GM12878 (cell line): ENCODE measurements at regions not wholly inside any gene's neighbourhood (a gene's known extent, or its start where the extent isn't known, plus 50 kb on each side); places are given as distances from the start of the nearest gene placed in this dataset.

ENCODE experiments used
- ATAC-seq: fragments of 200-7000 bp; cut with Tn5 transposase; 3 replicates; pipeline ENCODE4 v1.9.1; 2020; ENCODE audit warnings: mild to moderate bottlenecking, moderate library complexity
- BruUV-seq: library from RNA; stranded (reverse); fragments of 400-500 nt; replicated peaks from 2 replicates; lab custom pipeline; 2021; lab: Mats Ljungman, UMichigan
- CTCF ChIA-PET: fragments of 300-600 bp; sonication (Branson Sonifier 250); formaldehyde crosslinking; extraction: SDS; loops from one replicate; lab custom pipeline; 2021; ENCODE audit warnings: inconsistent platforms; lab: Yijun Ruan, JAX
- POLR2A ChIA-PET: fragments of 350-600 bp; formaldehyde crosslinking; extraction: SDS; loops from one replicate; lab custom pipeline; 2021; ENCODE audit warnings: inconsistent platforms; lab: Charles Lee
- RAD21 ChIA-PET: fragments of 300-600 bp; sonication (Branson Sonifier 250); formaldehyde crosslinking; loops from one replicate; lab custom pipeline; 2023; ENCODE audit warnings: antibody characterized with exemption; ENCODE audit not compliant: unreplicated experiment; lab: Charles Lee
- SMC1A ChIA-PET: fragments of 300-600 bp; sonication (Branson Sonifier 250); formaldehyde crosslinking; loops from one replicate; lab custom pipeline; 2023; ENCODE audit not compliant: unreplicated experiment, uncharacterized antibody; lab: Charles Lee
- DNase-seq: peaks from one replicate; pipeline ENCODE4 v3.0.0-alpha.2; 2011; ENCODE audit warnings: low read depth, low spot score
- FAIRE-seq: peaks from 3 replicates; lab custom pipeline; 2011; peaks lifted over from hg19 to GRCh38; lab: Jason Lieb, UNC
- H2AFZ ChIP-seq: 2 replicates; pipeline ENCODE4 v1.6.0; 2011; ENCODE audit warnings: low read depth, low read length, control low read depth; ENCODE audit not compliant: control insufficient read depth
- H3K27ac ChIP-seq: 2 replicates; pipeline ENCODE4 v1.5.1; 2011; ENCODE audit warnings: control low read depth; ENCODE audit not compliant: control insufficient read depth, insufficient read depth
- H3K27me3 ChIP-seq, 2 experiments: replicated peaks in 1 of 2; 2 replicates each; pipeline versions ENCODE4 v1.6.0 to v1.6.1; 2011; ENCODE audit warnings: low read length in 1 of 2; ENCODE audit not compliant: control insufficient read depth in 2 of 2, insufficient read depth in 2 of 2
- H3K36me3 ChIP-seq, 2 experiments: 2 replicates each; pipeline ENCODE4 v1.5.1; 2011; ENCODE audit warnings: low read length in 1 of 2; ENCODE audit not compliant: control insufficient read depth in 2 of 2, insufficient read depth in 2 of 2
- H3K4me1 ChIP-seq: 2 replicates; pipeline ENCODE4 v1.6.1; 2011; ENCODE audit warnings: mild to moderate bottlenecking, low read length, moderate library complexity, mixed read lengths; ENCODE audit not compliant: control insufficient read depth, insufficient read depth
- H3K4me2 ChIP-seq: 2 replicates; pipeline ENCODE4 v1.6.0; 2011; ENCODE audit warnings: control low read depth; ENCODE audit not compliant: control insufficient read depth, insufficient read depth
- H3K4me3 ChIP-seq: fragments of 200-600 bp; sonication (generic); 2 replicates; pipeline ENCODE4 v1.5.1; 2016
- H3K79me2 ChIP-seq: 2 replicates; pipeline ENCODE4 v1.6.0; 2011; ENCODE audit warnings: low read length; ENCODE audit not compliant: control insufficient read depth, insufficient read depth
- H3K9ac ChIP-seq: 2 replicates; pipeline ENCODE4 v1.8.0; 2011; ENCODE audit warnings: low read length, control low read depth, mixed read lengths; ENCODE audit not compliant: control insufficient read depth, insufficient read depth
- H3K9me3 ChIP-seq: replicated peaks from 3 replicates; pipeline ENCODE4 v1.5.1; 2011; ENCODE audit warnings: mild to moderate bottlenecking, low read length; ENCODE audit not compliant: control insufficient read depth, insufficient read depth
- H4K20me1 ChIP-seq: 2 replicates; pipeline ENCODE4 v1.6.0; 2011; ENCODE audit not compliant: control insufficient read depth, insufficient read depth
- E2F8 ChIP-seq: fragments of 450-650 bp; IDR thresholded peaks from 2 replicates; pipeline ENCODE4 v1.6.1; 2018; ENCODE audit warnings: mild to moderate bottlenecking, low read depth, moderate library complexity; ENCODE audit not compliant: partially characterized antibody
- GABPA ChIP-seq: IDR thresholded peaks from 2 replicates; pipeline ENCODE4 v1.6.1; 2014; ENCODE audit warnings: antibody characterized with exemption, low read depth, mild to moderate bottlenecking, inconsistent platforms
- MEF2B ChIP-seq: fragments of 450-650 bp; IDR thresholded peaks from 2 replicates; pipeline ENCODE4 v1.6.1; 2018; ENCODE audit warnings: mild to moderate bottlenecking, moderate library complexity; ENCODE audit not compliant: partially characterized antibody, poor library complexity, severe bottlenecking
- NBN ChIP-seq: fragments of 450-650 bp; IDR thresholded peaks from 2 replicates; pipeline ENCODE4 v1.6.1; 2016
- POLR2AphosphoS5 ChIP-seq: IDR thresholded peaks from 2 replicates; pipeline ENCODE4 v1.6.1; 2011; ENCODE audit warnings: mild to moderate bottlenecking, low read length, inconsistent platforms
- REST ChIP-seq: IDR thresholded peaks from 2 replicates; pipeline ENCODE4 v1.6.1; 2012; ENCODE audit warnings: mild to moderate bottlenecking, low read depth, low read length
- TARDBP ChIP-seq: IDR thresholded peaks from 2 replicates; pipeline ENCODE4 v1.6.1; 2016; ENCODE audit warnings: borderline replicate concordance
- TCF12 ChIP-seq: IDR thresholded peaks from 2 replicates; pipeline ENCODE4 v1.6.1; 2011; ENCODE audit warnings: low read depth, mild to moderate bottlenecking, low read length
- YBX1 ChIP-seq: fragments of 450-650 bp; IDR thresholded peaks from 2 replicates; pipeline ENCODE4 v1.6.1; 2016; ENCODE audit warnings: antibody characterized with exemption
- WGBS: methylation state at CpG from one replicate; pipeline ENCODE4 v1.1.6; 2016; ENCODE audit warnings: low lambda C conversion rate; ENCODE audit not compliant: insufficient replicate concordance, insufficient coverage; ENCODE audit errors: missing lambda C conversion rate; 5-methylcytosine and 5-hydroxymethylcytosine counted together
- in situ Hi-C: fragments of 300-500 bp; cut with MboI; formaldehyde crosslinking; loops from 9 replicates; pipeline ENCODE4 v1.14.3; 2018; ENCODE audit warnings: mixed read lengths
- intact Hi-C: fragments of 100-400 bp; cut with micrococcal nuclease; formaldehyde crosslinking; loops from one replicate; pipeline ENCODE4 v1.14.2; 2022; ENCODE audit not compliant: unreplicated experiment
- TF ChIP-seq, protein P1 (sequence below): fragments of 450-650 bp; IDR thresholded peaks from 2 replicates; pipeline ENCODE4 v1.6.1; 2016; ENCODE audit warnings: mild to moderate bottlenecking, moderate library complexity, borderline replicate concordance
- TF ChIP-seq, protein P2 (sequence below): IDR thresholded peaks from 2 replicates; pipeline ENCODE4 v1.6.1; 2012; ENCODE audit warnings: low read length, inconsistent platforms

- H3K4me1 ChIP-seq = no peaks in the 10 kb centered on the region
- H3K4me2 ChIP-seq = no peak overlapping the region
- RAD21 ChIA-PET = interaction anchor here (1.2 kb wide), 1 partner anchor 10 kb away, joined by 4 read pairs; no protein-coding TSS in a partner anchor
- no peaks in the 10 kb centered on the region; a peak in 1 of 4 replicates for H3K27me3 ChIP-seq
- in situ Hi-C loops (loop anchor here (10.0 kb wide), 1 partner anchor 1416 kb away; no protein-coding TSS in a partner anchor), intact Hi-C loops (no loop called here)
- H3K9ac ChIP-seq = no peak overlapping the region
- ATAC-seq (no peak), FAIRE-seq (no peak), DNase-seq (no peak)
- H3K36me3 ChIP-seq = no peaks in the 10 kb centered on the region
- BruUV-seq = no TSS peak
- no peak overlapping the region for H3K4me3 ChIP-seq
- POLR2A ChIA-PET = interaction anchor here (0.6 kb wide), 1 partner anchor 488 kb away, joined by 3 read pairs; no protein-coding TSS in a partner anchor
- H4K20me1 ChIP-seq = no peaks in the 10 kb centered on the region
- 5% methylated on average over 6 of the region's 6 CpGs for WGBS
- no peaks in the 10 kb centered on the region for H3K9me3 ChIP-seq
- SMC1A ChIA-PET = no interaction called here
- H3K27ac ChIP-seq = no peak overlapping the region
- CTCF ChIA-PET = no interaction called here
- H2AFZ ChIP-seq = no peak overlapping the region
- no peaks in the 10 kb centered on the region for H3K79me2 ChIP-seq
- TF ChIP-seq NBN (no peak), YBX1 (no peak), POLR2AphosphoS5 (no peak), E2F8 (no peak), TARDBP (no peak), MEF2B (no peak), GABPA (no peak), TCF12 (no peak), REST (no peak)
- TF ChIP-seq, protein P1, sequence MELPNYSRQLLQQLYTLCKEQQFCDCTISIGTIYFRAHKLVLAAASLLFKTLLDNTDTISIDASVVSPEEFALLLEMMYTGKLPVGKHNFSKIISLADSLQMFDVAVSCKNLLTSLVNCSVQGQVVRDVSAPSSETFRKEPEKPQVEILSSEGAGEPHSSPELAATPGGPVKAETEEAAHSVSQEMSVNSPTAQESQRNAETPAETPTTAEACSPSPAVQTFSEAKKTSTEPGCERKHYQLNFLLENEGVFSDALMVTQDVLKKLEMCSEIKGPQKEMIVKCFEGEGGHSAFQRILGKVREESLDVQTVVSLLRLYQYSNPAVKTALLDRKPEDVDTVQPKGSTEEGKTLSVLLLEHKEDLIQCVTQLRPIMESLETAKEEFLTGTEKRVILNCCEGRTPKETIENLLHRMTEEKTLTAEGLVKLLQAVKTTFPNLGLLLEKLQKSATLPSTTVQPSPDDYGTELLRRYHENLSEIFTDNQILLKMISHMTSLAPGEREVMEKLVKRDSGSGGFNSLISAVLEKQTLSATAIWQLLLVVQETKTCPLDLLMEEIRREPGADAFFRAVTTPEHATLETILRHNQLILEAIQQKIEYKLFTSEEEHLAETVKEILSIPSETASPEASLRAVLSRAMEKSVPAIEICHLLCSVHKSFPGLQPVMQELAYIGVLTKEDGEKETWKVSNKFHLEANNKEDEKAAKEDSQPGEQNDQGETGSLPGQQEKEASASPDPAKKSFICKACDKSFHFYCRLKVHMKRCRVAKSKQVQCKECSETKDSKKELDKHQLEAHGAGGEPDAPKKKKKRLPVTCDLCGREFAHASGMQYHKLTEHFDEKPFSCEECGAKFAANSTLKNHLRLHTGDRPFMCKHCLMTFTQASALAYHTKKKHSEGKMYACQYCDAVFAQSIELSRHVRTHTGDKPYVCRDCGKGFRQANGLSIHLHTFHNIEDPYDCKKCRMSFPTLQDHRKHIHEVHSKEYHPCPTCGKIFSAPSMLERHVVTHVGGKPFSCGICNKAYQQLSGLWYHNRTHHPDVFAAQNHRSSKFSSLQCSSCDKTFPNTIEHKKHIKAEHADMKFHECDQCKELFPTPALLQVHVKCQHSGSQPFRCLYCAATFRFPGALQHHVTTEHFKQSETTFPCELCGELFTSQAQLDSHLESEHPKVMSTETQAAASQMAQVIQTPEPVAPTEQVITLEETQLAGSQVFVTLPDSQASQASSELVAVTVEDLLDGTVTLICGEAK = no peak
- TF ChIP-seq, protein P2, sequence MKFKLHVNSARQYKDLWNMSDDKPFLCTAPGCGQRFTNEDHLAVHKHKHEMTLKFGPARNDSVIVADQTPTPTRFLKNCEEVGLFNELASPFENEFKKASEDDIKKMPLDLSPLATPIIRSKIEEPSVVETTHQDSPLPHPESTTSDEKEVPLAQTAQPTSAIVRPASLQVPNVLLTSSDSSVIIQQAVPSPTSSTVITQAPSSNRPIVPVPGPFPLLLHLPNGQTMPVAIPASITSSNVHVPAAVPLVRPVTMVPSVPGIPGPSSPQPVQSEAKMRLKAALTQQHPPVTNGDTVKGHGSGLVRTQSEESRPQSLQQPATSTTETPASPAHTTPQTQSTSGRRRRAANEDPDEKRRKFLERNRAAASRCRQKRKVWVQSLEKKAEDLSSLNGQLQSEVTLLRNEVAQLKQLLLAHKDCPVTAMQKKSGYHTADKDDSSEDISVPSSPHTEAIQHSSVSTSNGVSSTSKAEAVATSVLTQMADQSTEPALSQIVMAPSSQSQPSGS = no peak
Observed at GRCh38 chr10:3248526-3249306, 76.1 kb upstream of the PITRM1 start.
